GM12878 (cell line): ENCODE measurements at regions not wholly inside any gene's neighbourhood (a gene's known extent, or its start where the extent isn't known, plus 50 kb on each side); places are given as distances from the start of the nearest gene placed in this dataset.

Experiments
- ATAC-seq: fragments of 200-7000 bp; cut with Tn5 transposase; 3 replicates; pipeline ENCODE4 v1.9.1; 2020; ENCODE audit warnings: mild to moderate bottlenecking, moderate library complexity
- BruUV-seq: library from RNA; stranded (reverse); fragments of 400-500 nt; replicated peaks from 2 replicates; lab custom pipeline; 2021; lab: Mats Ljungman, UMichigan
- CTCF ChIA-PET: fragments of 300-600 bp; sonication (Branson Sonifier 250); formaldehyde crosslinking; extraction: SDS; loops from one replicate; lab custom pipeline; 2021; ENCODE audit warnings: inconsistent platforms; lab: Yijun Ruan, JAX
- POLR2A ChIA-PET: fragments of 350-600 bp; formaldehyde crosslinking; extraction: SDS; loops from one replicate; lab custom pipeline; 2021; ENCODE audit warnings: inconsistent platforms; lab: Charles Lee
- RAD21 ChIA-PET: fragments of 300-600 bp; sonication (Branson Sonifier 250); formaldehyde crosslinking; loops from one replicate; lab custom pipeline; 2023; ENCODE audit warnings: antibody characterized with exemption; ENCODE audit not compliant: unreplicated experiment; lab: Charles Lee
- SMC1A ChIA-PET: fragments of 300-600 bp; sonication (Branson Sonifier 250); formaldehyde crosslinking; loops from one replicate; lab custom pipeline; 2023; ENCODE audit not compliant: unreplicated experiment, uncharacterized antibody; lab: Charles Lee
- DNase-seq: peaks from one replicate; pipeline ENCODE4 v3.0.0-alpha.2; 2011; ENCODE audit warnings: low read depth, low spot score
- FAIRE-seq: peaks from 3 replicates; lab custom pipeline; 2011; peaks lifted over from hg19 to GRCh38; lab: Jason Lieb, UNC
- H2AFZ ChIP-seq: 2 replicates; pipeline ENCODE4 v1.6.0; 2011; ENCODE audit warnings: low read depth, low read length, control low read depth; ENCODE audit not compliant: control insufficient read depth
- H3K27ac ChIP-seq: 2 replicates; pipeline ENCODE4 v1.5.1; 2011; ENCODE audit warnings: control low read depth; ENCODE audit not compliant: control insufficient read depth, insufficient read depth
- H3K27me3 ChIP-seq, 2 experiments: replicated peaks in 1 of 2; 2 replicates each; pipeline versions ENCODE4 v1.6.0 to v1.6.1; 2011; ENCODE audit warnings: low read length in 1 of 2; ENCODE audit not compliant: control insufficient read depth in 2 of 2, insufficient read depth in 2 of 2
- H3K36me3 ChIP-seq, 2 experiments: 2 replicates each; pipeline ENCODE4 v1.5.1; 2011; ENCODE audit warnings: low read length in 1 of 2; ENCODE audit not compliant: control insufficient read depth in 2 of 2, insufficient read depth in 2 of 2
- H3K4me1 ChIP-seq: 2 replicates; pipeline ENCODE4 v1.6.1; 2011; ENCODE audit warnings: mild to moderate bottlenecking, low read length, moderate library complexity, mixed read lengths; ENCODE audit not compliant: control insufficient read depth, insufficient read depth
- H3K4me2 ChIP-seq: 2 replicates; pipeline ENCODE4 v1.6.0; 2011; ENCODE audit warnings: control low read depth; ENCODE audit not compliant: control insufficient read depth, insufficient read depth
- H3K4me3 ChIP-seq: fragments of 200-600 bp; sonication (generic); 2 replicates; pipeline ENCODE4 v1.5.1; 2016
- H3K79me2 ChIP-seq: 2 replicates; pipeline ENCODE4 v1.6.0; 2011; ENCODE audit warnings: low read length; ENCODE audit not compliant: control insufficient read depth, insufficient read depth
- H3K9ac ChIP-seq: 2 replicates; pipeline ENCODE4 v1.8.0; 2011; ENCODE audit warnings: low read length, control low read depth, mixed read lengths; ENCODE audit not compliant: control insufficient read depth, insufficient read depth
- H3K9me3 ChIP-seq: replicated peaks from 3 replicates; pipeline ENCODE4 v1.5.1; 2011; ENCODE audit warnings: mild to moderate bottlenecking, low read length; ENCODE audit not compliant: control insufficient read depth, insufficient read depth
- H4K20me1 ChIP-seq: 2 replicates; pipeline ENCODE4 v1.6.0; 2011; ENCODE audit not compliant: control insufficient read depth, insufficient read depth
- ASH2L ChIP-seq: fragments of 300-600, 200-600 bp; sonication (generic); IDR thresholded peaks from 2 replicates; pipeline ENCODE4 v1.6.1; 2017; ENCODE audit warnings: low read depth, mild to moderate bottlenecking, borderline replicate concordance
- ATF7 ChIP-seq: fragments of 450-650 bp; IDR thresholded peaks from 2 replicates; pipeline ENCODE4 v1.6.1; 2016; ENCODE audit warnings: low read depth, mild to moderate bottlenecking
- BMI1 ChIP-seq: fragments of 450-650 bp; IDR thresholded peaks from 2 replicates; pipeline ENCODE4 v1.6.1; 2016; ENCODE audit warnings: mild to moderate bottlenecking, moderate library complexity, borderline replicate concordance
- ETV6 ChIP-seq, 2 experiments: fragments of 450-650 bp in 1 of 2; IDR thresholded peaks in 1 of 2; conservative IDR thresholded peaks in 1 of 2; 2 replicates each; pipeline ENCODE4 v1.6.1; 2014; ENCODE audit warnings: antibody characterized with exemption in 1 of 2, borderline replicate concordance in 1 of 2, low read depth in 1 of 2, mild to moderate bottlenecking in 1 of 2, moderate library complexity in 1 of 2
- JUNB ChIP-seq: IDR thresholded peaks from 2 replicates; pipeline ENCODE4 v1.6.1; 2016; ENCODE audit warnings: antibody characterized with exemption, mild to moderate bottlenecking
- NFIC ChIP-seq: IDR thresholded peaks from 2 replicates; pipeline ENCODE4 v1.6.1; 2012; ENCODE audit warnings: low read depth, mild to moderate bottlenecking, inconsistent platforms, low read length, moderate library complexity
- NFYA ChIP-seq: IDR thresholded peaks from 2 replicates; pipeline ENCODE4 v1.6.1; 2011; ENCODE audit warnings: low read depth, mild to moderate bottlenecking, low read length, improper control_type of control experiment, borderline replicate concordance
- NR2C2 ChIP-seq: IDR thresholded peaks from 2 replicates; pipeline ENCODE4 v1.6.1; 2011; ENCODE audit warnings: borderline replicate concordance, low read depth; ENCODE audit not compliant: control insufficient read depth, insufficient read length
- SMAD5 ChIP-seq: IDR thresholded peaks from 2 replicates; pipeline ENCODE4 v1.6.1; 2016; ENCODE audit warnings: antibody characterized with exemption, low read depth
- SMC3 ChIP-seq: IDR thresholded peaks from 2 replicates; pipeline ENCODE4 v1.6.1; 2011; ENCODE audit warnings: low read length, improper control_type of control experiment, borderline replicate concordance
- YY1 ChIP-seq: IDR thresholded peaks from 2 replicates; pipeline ENCODE4 v1.6.1; 2011; ENCODE audit warnings: low read depth, mild to moderate bottlenecking, low read length
- ZSCAN29 ChIP-seq: fragments of 450-650 bp; IDR thresholded peaks from 2 replicates; pipeline ENCODE4 v1.6.1; 2017; ENCODE audit warnings: mild to moderate bottlenecking, moderate library complexity
- WGBS: methylation state at CpG from one replicate; pipeline ENCODE4 v1.1.6; 2016; ENCODE audit warnings: low lambda C conversion rate; ENCODE audit not compliant: insufficient replicate concordance, insufficient coverage; ENCODE audit errors: missing lambda C conversion rate; 5-methylcytosine and 5-hydroxymethylcytosine counted together
- in situ Hi-C: fragments of 300-500 bp; cut with MboI; formaldehyde crosslinking; loops from 9 replicates; pipeline ENCODE4 v1.14.3; 2018; ENCODE audit warnings: mixed read lengths
- intact Hi-C: fragments of 100-400 bp; cut with micrococcal nuclease; formaldehyde crosslinking; loops from one replicate; pipeline ENCODE4 v1.14.2; 2022; ENCODE audit not compliant: unreplicated experiment
- TF ChIP-seq, protein P1 (sequence below): fragments of 450-650 bp; conservative IDR thresholded peaks from 2 replicates; pipeline ENCODE4 v1.6.1; 2017; ENCODE audit warnings: mild to moderate bottlenecking, moderate library complexity
- TF ChIP-seq, protein P2 (sequence below): fragments of 450-650 bp; IDR thresholded peaks from 2 replicates; pipeline ENCODE4 v1.6.1; 2017; ENCODE audit warnings: borderline replicate concordance

DNA sequence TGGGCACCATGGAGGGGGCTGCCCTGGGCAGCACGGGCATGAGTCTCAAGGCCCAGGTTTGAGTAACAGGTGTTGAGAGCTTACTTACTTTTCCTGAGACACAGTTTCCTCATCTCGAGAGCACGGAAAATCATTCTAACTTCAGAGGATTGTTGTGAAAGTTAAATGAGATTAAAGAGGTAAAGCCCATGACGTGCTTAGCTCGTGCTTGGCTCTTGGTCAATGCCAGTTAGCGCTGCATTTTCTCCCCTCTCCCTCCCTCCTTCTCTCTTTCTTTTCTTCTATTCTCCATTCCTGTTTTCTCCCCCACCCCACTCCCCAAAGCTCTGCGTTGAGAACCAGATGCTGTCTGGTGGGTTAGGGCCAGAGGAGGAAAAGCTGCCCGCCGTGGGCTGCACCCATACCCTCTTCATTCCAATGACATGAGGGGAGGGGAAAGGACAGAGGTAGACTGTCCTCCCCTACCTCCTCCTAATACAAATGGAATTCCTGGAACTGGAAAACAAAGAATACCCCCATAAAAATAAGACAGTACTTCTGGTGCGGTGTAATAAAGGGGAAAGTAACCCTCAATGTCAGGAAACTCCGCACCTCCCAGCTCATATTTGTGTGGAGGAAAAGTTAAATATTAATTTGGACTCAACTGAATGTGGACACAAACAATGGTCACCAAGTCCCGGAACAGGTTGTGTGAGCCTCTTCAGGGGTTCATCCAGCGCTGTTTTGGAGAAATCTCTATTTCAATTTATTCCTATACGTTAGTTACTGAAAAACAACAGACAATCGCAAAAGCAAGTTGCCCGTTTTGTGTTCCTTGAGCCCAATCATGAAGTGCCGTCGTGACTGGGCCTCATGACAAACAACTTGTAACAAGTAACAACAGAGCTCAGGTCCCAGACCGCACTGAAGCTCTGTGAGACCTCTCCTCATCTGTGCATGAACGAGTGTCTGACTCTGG is 54.8 kb upstream of the B3GAT1 start:
- 24% methylated on average over 20 of the region's 20 CpGs for WGBS
- H3K4me2 ChIP-seq, result no peak overlapping the region
- no peaks in the 10 kb centered on the region for H4K20me1 ChIP-seq
- BruUV-seq, result no TSS peak
- ATAC-seq, result no peak
- TF ChIP-seq YY1, result no peak
- TF ChIP-seq, all 136 proteins: peak for 0
- CTCF ChIA-PET, result no interaction called here
- in situ Hi-C loops (no loop called here), intact Hi-C loops (no loop called here)
- Histone ChIP-seq H3K4me1 (no peaks in the 10 kb centered on the region), H3K9ac (no peak overlapping the region), H3K4me3 (no peak overlapping the region), H3K27me3 (peaks cover 2 to 3% of the 10 kb centered on the region in 2 experiments; a peak in 2 of 4 replicates), H3K27ac (no peak overlapping the region), H2AFZ (no peak overlapping the region), H3K36me3 (no peaks in the 10 kb centered on the region), H3K79me2 (no peaks in the 10 kb centered on the region), H3K9me3 (no peaks in the 10 kb centered on the region)
- RAD21 ChIA-PET, result no interaction called here
- SMC1A ChIA-PET, result no interaction called here
- POLR2A ChIA-PET, result no interaction called here
- FAIRE-seq (no peak), DNase-seq (no peak)

DNA sequence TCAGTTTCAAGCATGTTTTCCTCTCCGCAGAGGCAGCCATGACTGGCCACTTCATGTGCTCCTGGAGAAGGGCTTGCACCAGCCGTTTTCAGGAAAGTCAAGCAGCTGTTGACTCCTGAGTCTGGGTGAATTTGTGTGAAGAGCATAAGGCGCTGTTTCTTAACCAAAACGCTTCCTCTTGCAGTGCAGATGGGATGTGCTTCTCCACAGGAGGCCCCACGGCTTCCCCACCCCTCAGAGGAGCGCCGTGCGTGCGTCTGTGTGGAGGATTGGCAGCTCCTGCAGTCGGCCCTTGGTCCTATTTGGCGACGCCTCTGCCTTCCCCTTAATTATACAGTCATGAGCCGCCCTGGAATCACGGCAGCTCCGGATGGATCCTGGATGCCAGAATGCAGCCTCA is 54.1 kb upstream of the B3GAT1 start:
- TF ChIP-seq, protein P1, sequence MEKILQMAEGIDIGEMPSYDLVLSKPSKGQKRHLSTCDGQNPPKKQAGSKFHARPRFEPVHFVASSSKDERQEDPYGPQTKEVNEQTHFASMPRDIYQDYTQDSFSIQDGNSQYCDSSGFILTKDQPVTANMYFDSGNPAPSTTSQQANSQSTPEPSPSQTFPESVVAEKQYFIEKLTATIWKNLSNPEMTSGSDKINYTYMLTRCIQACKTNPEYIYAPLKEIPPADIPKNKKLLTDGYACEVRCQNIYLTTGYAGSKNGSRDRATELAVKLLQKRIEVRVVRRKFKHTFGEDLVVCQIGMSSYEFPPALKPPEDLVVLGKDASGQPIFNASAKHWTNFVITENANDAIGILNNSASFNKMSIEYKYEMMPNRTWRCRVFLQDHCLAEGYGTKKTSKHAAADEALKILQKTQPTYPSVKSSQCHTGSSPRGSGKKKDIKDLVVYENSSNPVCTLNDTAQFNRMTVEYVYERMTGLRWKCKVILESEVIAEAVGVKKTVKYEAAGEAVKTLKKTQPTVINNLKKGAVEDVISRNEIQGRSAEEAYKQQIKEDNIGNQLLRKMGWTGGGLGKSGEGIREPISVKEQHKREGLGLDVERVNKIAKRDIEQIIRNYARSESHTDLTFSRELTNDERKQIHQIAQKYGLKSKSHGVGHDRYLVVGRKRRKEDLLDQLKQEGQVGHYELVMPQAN, result no peak
- TF ChIP-seq SMAD5 (no peak), ETV6 (conservative IDR thresholded peaks at IDR 0.05 in 1 of 2, IDR thresholded peaks at IDR 0.05 in 1 of 2; ENCODE audit: borderline replicate concordance in 1 of 2, low read depth in 1 of 2) (no peak), NR2C2 (no peak), SMC3 (no peak), ZSCAN29 (no peak), JUNB (no peak), ASH2L (no peak), BMI1 (no peak), NFYA (no peak), NFIC (no peak), ATF7 (no peak)
- TF ChIP-seq, protein P2, sequence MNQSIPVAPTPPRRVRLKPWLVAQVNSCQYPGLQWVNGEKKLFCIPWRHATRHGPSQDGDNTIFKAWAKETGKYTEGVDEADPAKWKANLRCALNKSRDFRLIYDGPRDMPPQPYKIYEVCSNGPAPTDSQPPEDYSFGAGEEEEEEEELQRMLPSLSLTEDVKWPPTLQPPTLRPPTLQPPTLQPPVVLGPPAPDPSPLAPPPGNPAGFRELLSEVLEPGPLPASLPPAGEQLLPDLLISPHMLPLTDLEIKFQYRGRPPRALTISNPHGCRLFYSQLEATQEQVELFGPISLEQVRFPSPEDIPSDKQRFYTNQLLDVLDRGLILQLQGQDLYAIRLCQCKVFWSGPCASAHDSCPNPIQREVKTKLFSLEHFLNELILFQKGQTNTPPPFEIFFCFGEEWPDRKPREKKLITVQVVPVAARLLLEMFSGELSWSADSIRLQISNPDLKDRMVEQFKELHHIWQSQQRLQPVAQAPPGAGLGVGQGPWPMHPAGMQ, result no peak
- Histone ChIP-seq H3K79me2 (no peaks in the 10 kb centered on the region), H3K4me2 (no peak overlapping the region), H2AFZ (no peak overlapping the region), H3K36me3 (no peaks in the 10 kb centered on the region), H4K20me1 (no peaks in the 10 kb centered on the region), H3K27ac (no peak overlapping the region), H3K9ac (no peak overlapping the region), H3K4me3 (no peak overlapping the region), H3K9me3 (no peaks in the 10 kb centered on the region), H3K4me1 (no peaks in the 10 kb centered on the region), H3K27me3 (peaks cover 2 to 3% of the 10 kb centered on the region in 2 experiments; a peak in 2 of 4 replicates)
- FAIRE-seq (no peak), ATAC-seq (no peak), DNase-seq (no peak)
- RAD21 ChIA-PET, result no interaction called here
- BruUV-seq, result no TSS peak
- SMC1A ChIA-PET, result no interaction called here
- intact Hi-C loops, result no loop called here
- CTCF ChIA-PET, result no interaction called here
- 10% methylated on average over 15 of the region's 15 CpGs for WGBS
- in situ Hi-C loops, result no loop called here
- POLR2A ChIA-PET, result no interaction called here
